Eye (tissue), 1 donor: ENCODE measurements at regions not wholly inside any gene's neighbourhood (a gene's known extent, or its start where the extent isn't known, plus 50 kb on each side); places are given as distances from the start of the nearest gene placed in this dataset.
A peak's percentile ranks its signal among the peaks of the same experiment; 100 is the strongest.

Experiments
- DNase-seq: peaks from one replicate; pipeline ENCODE4 v3.0.0-alpha.2; 2015

DNA sequence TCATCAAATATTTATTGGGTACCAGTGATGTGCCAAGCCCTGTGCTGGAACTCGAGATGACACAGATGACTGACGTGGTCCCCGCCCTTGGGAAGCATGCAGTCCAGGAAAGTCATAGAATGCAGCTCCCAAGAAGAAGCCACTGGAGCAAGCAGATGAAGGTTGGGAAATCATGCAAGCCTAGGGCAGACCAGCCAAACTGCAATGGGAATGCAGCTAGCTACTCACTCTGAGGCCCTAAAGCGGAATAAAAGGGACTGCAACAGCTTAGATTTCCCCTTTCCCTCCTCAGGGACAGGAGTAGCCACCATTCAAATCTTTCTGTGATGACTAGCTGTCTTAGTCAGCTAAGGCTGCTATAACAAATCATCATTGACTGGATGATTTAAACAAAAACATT is 152.2 kb downstream of the MAFB start:
- DNase-seq = no peak

DNA sequence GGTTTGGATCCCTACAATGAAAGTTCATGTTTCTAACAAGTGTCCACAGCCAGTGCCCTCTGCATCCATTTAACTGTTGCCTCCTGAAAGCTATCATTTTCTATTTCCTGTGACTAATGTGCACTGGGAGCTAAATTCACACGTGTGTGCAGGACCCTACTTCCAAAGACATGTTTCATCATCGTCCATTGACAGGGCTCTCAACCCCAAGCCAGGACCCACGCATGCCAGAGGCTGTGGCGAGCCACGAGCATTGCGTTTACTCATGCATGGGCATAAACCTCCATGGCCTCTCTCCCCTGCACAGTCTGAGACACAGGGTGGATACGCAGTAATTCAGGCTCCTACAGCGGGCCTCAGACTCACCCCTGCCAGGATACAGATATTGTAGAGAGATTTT is 153.2 kb downstream of the MAFB start:
- no peak for DNase-seq

DNA sequence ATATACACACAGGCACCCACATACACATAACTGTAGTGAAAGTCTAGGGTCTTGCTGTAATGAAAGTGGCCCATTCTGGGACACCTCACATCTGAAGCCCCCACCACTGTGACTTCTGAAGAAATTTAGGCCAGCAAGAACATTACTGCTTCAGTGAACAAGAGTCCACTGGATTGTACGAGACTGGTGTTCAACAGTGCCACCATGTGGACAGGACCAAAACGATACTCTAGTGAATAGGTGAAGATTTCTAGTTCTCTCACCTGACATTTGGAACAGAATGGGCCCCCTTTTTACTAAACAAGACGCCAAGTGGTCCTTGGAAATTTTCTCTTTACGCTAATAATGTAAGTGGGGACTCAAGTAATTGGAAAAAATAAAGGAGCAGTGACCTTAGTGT is 156.9 kb downstream of the MAFB start:
- no peak for DNase-seq

DNA sequence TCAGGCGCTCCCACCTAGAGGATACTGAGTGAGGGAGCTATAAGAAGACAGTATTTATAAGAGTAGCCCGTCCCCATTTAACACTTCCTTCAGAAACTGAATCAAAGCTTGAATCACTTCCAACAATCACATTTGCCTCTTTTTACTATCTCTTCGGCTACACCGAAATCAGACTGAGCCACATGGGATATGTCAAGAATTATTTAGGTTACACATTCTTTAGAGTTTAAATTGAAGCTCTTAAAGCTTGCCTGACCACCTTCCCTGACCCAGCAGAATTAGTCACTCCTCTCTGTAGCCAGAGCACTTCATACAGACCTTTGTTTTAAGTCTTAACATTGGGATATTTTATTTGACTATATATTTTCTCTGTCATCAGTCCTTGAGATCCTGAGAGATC is 163.7 kb downstream of the MAFB start:
- no peak for DNase-seq

DNA sequence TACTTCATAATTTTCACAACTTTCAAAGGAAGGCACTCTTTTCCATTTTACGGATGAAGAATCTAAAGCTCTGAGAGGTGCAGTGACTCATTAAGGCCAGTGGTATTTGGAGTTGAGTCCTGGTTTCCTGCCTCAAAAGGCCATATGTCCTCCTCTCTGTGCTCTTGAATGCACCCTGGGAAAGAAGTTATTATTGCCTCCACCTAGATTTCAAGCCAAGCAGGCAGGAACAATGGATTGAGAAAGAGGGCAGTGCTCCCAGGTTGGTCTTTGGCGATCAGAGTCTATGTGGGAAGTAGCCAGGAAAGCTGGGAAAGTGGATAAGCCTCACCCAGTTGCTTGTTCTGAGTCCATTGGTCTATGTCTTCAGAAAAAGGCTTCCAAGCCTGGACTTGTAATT is 165.0 kb downstream of the MAFB start:
- no peak for DNase-seq

DNA sequence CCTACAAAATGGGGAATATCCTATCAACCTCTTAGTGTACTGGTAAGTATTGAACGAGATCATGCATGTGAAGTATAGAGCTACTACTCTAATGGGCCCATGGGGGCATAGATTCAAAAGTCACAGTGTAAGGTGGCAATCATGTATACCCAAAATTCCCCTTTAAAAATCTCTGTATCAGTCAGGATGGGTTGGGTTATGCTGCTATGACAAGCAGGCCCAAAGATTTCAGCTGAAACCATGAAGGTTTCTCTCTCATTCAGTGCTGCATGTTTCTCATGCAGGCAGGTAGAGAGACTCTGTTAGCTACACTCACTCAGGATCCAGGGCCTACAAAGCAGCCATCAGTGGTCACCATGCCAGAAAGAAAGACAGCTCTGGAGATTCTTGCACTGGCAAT is 166.6 kb downstream of the MAFB start:
- DNase-seq = no peak

DNA sequence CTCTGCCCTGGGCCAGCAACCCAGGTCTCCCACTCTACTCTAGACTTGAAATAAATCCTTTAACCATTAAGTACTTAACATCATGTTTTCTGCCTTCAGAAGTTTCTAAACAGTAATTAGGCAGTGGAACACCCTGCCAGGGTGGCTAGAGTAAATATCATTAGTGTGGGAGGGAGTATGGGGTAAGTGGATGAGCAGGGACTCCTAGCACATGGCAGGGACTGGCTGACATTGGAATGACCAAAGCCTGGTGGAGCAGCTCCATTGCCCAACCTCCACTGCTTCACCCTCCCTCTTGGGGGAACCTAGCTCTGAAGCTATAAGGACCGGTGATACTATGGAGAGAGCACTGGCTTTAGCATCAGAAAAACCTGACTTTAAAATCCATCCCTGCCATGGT is 167.1 kb downstream of the MAFB start:
- no peak for DNase-seq

DNA sequence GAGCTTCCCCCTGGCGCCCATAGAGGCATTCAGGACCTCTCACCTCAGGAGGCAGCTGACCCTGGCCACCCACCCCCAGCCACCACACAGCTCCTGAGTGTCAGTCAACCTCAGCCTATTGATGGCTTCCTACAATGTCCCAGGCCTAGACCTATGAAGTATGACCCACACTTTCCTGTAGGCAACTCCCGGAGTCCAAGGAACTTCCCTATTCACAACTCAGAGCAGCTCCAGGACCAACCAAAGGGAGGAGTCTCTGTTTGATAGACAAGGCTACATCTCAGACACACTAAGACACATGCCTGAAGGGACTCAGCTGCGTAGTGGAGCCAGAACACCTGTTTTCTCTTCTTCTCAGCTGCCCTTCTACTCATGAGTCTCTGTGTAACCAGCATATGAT is 169.1 kb downstream of the MAFB start:
- DNase-seq = no peak

DNA sequence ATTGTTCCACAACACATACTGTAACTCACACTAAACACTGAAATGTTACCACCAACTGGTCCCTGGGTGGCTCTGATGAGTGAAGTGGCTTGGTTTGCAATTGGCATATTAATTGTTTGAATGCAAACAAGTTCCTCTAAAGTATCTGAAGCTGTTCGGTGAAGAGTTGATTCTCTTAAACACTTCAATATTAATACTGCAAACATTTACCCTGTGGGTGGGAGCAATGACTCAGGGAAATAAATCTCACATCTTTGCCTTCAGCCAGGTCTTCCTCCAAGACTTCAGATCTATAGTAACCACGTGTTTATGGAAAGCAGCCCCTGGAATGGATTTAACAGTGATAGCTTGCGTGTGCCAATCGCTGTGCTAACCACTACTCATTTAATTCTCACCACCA is 176.0 kb downstream of the MAFB start:
- DNase-seq = no peak

DNA sequence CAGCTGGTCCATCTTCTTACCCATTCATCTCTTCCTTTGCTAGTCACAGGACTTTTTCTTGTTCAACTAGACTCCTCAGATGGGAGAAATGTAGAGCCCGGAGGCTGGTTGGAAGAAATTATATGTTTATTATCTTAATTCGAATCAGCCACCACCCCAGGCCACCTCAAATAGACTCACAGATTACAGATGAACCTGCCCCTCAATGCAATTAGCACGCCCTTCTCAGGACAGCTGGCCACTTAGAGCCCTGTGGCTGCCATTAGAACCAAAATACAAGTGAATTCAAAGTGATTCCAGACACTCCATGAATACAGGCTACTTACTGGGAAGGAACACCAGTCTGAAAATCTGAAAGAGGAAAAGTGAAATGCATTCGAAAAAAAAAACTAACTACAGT is 176.4 kb downstream of the MAFB start:
- DNase-seq = no peak

DNA sequence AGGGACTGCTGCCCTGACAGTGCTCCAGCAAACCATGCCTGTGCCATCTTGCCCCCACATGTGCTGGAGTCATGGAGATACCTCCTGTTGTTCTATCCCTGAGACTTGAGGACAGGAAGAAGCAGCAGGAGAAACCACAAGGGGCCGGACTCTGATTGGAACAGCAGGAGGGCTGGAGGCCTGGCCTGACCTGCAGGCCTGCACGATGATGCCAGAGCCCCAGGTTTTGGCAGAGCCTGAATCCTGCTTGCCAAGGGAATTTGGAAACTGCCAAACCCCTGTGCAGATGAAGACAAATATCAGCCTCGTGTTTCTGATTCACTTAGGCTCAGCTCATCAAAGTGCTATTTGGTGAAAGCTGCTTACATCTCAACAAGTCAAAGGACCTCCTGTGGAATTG is 177.6 kb downstream of the MAFB start:
- no peak for DNase-seq

DNA sequence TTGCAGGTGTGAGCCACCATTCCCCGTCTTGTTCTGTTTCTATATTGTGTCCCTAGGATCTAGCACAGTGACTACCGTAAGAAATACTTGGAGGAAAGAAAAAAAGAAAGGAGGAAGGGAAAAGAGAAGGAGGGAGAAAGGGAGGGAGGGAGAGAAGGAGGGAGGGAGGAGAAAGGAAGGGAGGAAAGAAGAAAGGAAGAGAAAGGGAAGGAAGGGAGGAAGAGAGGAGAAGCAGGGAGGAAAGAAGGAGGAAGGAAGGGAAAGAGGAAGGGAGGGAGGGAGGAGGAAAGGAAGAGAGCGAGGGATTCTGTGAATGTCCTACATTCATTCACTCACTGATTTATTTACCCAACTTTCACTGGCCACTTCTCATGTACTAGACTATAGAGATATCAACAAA is 178.4 kb downstream of the MAFB start:
- DNase-seq = no peak

DNA sequence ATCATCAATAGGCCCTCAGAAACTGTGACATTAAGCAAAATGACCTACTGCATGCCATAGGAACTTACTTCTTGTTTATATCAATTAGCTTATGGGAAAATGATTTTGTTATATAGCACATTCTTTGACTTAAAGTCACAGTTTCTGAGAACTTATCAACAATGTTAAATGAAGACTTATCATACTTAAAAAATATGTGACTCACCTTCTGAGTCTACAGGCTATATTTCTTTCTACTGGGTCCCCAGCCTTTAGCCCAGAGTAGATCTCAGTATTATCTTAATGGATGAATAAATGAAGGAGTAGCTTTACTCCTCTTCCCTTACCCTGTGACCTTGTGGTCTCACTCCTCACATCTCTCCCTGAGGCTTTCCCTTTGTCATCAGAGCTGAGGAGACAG is 180.2 kb downstream of the MAFB start:
- DNase-seq = no peak

DNA sequence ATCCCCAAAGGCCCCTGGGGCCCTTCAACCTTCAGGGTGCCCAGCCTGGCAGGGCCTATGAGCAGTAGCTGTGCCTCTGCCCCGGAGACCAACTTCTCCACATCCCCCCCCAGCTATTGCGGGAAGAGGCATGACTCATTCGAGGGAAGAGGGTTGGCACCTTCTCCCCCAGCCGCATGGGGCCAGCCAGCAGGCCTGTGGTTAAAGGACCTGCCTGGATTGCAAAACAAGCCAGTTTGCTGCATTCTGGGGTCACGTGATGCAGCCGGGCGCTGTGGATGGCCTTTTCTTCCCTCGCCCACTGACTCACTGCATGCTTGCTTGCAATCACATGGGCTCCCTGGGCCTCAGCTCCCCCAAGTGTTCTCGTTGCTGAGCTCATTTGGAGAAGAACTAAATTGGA is 182.5 kb downstream of the MAFB start:
- peak; percentile 15 for DNase-seq

DNA sequence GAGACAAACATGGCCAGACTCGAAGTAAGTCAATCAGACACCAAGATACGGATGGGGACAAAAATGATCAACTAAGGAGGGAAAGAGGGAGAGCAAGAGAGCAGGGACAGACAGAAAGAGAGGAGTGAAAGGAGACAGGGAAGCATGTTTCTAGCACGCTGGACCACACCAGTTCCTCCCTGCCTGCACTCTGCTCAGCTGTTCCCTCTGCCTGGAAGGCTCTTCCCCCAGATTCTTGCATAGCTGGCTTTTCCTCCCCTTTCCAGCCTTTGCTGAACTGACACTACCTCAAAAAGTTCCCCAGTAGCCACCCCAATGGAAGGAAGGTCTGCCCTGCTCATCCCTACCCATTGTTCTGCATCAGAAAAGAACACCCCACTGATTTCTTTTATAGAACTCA is 185.9 kb downstream of the MAFB start:
- DNase-seq = no peak

DNA sequence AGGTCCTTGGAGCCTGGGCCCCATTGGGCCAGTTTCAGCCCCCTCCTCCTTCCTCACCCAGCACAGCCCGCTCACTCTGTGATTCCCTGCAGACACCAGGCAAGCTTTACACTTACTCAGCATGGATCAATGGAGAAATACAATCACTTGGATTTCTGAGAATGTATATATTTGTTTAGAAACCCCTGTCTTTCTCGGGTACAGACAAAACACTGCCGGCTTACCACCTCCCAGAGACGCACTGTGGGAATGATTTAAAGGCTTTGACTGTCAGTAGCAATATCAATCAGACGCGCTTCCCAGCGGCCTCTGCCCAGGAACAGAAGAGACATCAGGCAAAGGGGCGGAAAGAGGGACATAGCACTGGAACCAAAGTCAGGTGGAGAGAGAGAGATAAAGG is 186.5 kb downstream of the MAFB start:
- peak; percentile 96 for DNase-seq

DNA sequence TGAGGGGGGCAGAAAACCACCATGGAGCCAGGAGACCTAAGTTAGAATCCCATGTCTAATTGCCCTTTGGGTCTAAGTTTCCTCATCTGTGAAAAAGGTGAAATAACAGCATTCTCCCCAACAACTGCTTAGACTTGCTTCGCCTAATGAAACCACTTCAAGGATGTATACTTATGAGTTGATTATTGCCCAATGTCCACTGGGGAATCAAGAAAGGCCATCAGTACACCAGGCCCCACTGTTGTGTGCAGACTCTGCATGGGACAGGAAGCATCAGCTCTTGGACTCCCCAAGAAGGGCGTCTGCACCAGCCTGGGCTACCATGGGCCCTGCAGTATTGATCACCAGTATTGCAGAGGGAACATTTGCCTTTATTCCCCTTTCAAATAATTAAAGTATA is 189.6 kb downstream of the MAFB start:
- no peak for DNase-seq

DNA sequence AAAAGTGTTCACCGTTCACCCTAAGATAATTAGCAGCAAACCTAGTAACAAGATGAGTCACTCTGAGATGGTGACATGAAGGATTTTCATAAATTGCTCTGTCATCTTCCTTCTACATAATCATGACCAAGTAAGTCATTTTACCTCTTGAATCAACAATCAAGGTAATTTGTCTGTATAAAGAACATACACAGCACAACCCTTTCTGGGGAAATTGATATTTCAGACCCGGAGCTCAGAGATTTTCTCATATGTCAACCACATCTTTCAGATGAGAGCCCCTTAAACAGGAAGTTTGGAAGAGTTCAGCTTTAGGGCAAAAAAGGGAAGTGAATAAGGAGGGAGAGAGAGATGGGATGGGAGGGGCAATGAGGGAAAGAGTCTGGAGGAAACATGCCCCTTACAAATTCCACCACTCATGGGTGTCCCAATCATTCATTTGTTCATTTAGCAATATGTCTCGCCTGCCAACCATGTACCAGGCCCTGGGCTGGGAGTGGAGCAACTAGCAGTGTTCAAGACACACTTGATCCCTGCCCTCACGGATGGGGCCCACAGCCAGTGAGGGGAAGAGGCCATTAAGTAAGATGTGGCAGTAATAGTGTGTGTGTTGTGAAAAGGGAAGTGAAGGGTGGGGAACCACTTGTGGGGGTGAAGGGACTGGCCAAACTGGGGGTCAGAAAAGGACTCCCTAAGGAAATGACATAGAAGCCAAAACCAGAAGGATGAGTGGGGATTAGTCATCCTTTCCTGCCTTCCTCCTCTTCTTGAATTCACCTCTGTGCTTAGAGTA is 190.9 kb downstream of the MAFB start:
- DNase-seq = no peak

DNA sequence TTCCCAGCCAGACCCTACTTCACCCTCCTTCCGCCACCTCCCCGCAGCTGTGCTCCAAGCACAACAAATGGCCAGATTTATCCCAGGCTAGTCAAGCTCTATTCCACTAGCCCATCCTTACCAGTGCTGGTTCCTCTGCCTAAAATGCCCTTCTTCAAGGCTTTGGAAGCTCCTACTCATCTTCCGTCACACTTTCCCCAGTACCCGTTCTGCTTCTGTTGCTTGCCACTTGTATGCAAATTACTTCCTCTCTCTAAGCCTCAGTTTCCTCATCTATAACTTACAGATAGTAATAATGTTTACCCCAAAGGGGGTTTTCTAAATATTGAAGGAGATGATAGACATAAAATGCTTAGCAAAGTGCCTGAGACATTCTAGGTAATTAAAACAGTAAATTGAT is 193.1 kb downstream of the MAFB start:
- DNase-seq = no peak

DNA sequence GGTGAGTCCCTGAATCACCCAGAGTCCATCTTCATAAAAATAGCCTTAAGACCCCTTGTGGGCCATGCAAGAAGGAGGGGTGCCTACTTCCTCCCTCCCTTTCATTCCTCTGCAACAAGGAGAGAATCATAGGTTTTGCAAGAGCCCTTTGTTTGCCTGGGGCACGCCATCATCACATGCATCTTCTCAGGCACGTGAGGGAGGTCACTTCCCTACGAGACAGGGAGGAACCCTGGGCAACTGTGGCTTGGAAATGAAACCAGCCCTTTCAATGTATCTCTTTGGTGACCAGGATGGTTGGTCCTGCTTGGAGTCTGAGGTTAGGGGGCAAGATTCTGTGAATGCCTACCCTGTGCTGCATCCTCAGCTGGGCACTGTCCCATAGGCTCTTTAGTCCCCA is 194.8 kb downstream of the MAFB start:
- no peak for DNase-seq

DNA sequence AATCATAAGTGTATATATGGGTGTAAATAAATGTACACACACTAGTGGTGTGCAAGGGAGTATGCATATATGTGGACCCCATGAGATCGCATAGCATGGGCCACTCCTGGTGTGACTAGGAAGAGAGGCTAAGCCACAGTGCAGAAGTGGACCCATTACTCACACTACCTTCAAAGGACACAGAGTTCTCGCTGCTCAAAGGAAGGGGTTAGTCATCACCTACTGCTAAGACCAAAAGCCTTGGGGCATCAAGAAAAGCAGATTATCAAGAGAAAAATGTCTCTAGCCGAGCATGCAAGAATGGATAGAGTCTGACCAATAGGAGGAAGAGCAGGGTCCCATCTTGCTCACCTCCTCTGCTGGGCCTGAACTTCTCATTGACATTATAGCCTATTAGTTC is 195.5 kb downstream of the MAFB start:
- no peak for DNase-seq

DNA sequence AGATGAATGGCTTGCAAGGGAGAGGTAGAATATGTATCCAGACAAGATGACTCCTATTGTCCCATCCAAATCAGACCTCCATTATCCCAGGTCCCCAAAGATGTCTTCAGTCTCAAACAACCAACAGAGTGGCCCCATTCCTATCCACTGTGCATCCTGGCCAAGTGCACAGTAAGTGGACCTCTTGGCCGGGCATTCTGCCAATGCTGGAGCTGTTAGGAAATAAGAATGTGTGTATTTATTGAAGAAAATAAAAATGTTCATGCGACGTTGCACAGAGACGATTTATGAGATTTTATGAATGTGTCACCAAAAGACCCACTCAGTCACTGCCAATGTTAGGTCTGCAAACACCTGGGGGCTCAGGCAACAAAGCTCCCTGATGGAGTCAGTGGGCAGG is 196.0 kb downstream of the MAFB start:
- no peak for DNase-seq

DNA sequence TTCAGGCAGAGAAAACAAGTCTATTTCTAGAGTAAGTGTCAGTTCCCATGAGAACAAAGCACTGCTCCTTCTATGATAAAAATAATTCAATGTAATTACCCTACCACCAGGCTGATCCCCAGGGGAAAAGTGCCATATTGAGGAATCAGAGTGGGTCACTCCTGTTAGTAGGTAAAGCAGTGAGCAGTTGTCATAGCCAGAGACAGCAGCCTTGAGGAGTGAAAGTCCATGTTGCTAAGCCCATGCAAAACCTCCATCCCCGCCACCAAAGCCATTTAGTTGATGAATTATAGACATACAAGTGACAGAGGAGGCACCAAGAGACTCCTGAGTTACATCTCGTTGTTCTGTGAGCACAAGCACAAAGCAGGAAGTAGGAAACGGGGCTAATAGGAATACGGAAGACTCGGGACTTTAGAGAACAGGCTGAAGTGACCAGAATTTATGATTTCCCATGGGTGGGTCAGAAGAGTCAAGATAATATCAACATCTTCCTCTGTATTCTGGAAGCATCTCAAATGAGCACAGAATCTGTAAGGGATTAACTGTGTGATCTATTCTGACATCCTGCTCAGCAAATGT is 197.9 kb downstream of the MAFB start:
- DNase-seq = no peak

DNA sequence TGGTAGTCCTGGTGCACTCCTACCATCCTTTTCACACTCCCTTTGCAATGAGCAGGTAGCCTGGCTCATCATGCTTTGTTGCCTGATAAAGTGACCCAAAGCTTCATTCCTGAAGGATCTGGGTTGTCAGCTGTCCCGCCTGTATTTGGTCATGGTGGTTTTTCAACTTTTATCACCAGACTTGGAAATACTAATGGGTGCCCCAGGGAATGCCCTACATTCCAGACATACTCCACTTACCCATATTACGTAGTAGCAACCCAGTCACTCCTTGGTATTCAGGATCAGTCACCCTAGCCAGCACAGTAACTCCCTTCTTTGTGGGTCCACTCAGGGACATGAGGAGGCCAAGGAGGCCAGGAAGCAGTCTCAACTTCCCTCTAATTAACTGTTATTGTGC is 199.2 kb downstream of the MAFB start:
- no peak for DNase-seq

DNA sequence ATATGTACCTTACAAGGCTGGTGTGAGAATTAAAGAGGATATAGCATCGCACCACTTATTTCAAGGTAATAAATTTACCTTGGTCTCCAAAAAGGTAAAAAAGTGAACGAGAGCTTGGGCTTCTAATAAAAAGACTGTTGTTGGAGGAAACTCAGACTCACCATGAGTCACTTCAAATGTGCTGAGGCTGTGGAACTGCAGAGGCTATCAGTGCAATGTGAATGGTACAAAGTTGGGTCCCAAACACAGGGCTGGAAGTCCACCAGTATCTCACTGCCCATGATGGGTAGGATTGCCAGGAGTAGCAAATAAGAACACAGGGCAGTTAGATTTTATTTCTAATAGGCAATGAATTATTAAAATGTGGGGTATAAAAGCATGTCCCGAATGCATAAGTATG is 200.6 kb downstream of the MAFB start:
- no peak for DNase-seq
